ENCODE measurements at regions not wholly inside any gene's neighbourhood (a gene's known extent, or its start where the extent isn't known, plus 50 kb on each side); places are given as distances from the start of the nearest gene placed in this dataset.

- TF ChIP-seq POLR2AphosphoS5 (IDR thresholded peaks at IDR 0.05): no peak
- TF ChIP-seq, protein P1, sequence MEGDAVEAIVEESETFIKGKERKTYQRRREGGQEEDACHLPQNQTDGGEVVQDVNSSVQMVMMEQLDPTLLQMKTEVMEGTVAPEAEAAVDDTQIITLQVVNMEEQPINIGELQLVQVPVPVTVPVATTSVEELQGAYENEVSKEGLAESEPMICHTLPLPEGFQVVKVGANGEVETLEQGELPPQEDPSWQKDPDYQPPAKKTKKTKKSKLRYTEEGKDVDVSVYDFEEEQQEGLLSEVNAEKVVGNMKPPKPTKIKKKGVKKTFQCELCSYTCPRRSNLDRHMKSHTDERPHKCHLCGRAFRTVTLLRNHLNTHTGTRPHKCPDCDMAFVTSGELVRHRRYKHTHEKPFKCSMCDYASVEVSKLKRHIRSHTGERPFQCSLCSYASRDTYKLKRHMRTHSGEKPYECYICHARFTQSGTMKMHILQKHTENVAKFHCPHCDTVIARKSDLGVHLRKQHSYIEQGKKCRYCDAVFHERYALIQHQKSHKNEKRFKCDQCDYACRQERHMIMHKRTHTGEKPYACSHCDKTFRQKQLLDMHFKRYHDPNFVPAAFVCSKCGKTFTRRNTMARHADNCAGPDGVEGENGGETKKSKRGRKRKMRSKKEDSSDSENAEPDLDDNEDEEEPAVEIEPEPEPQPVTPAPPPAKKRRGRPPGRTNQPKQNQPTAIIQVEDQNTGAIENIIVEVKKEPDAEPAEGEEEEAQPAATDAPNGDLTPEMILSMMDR (IDR thresholded peaks at IDR 0.05): no peak
These were observed 101.6 kb downstream of the TES start for GRCh38 chr7:116311816-116312471.
